Fibroblast of skin of left biceps (primary cell): ENCODE measurements at regions not wholly inside any gene's neighbourhood (a gene's known extent, or its start where the extent isn't known, plus 50 kb on each side); places are given as distances from the start of the nearest gene placed in this dataset.

Experiments
- DNase-seq, 2 experiments: peaks; one replicate each; pipeline ENCODE4 v3.0.0-alpha.2; 2013; ENCODE audit warnings: low read depth in 2 of 2

DNA sequence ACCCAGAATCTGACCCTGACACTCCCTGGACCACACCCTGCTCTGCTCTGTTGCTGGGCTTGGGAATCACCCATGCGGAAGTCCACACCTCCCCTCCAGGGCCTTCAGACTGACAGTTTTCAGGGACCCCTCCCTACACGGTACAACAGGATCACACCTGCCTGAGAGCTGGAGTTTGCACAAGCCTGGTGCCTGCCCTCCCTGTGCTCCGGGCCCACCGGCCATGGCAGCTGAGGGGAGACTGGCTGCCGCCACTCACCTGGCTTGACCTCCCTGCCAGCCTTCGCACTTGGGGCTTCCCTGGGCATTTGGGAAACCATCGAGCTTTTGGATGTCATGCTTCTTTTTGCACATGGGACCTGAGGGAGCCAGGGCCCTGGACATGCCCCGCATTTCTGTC lies 95.9 kb upstream of the ANKRD34C start:
- DNase-seq: no peak

DNA sequence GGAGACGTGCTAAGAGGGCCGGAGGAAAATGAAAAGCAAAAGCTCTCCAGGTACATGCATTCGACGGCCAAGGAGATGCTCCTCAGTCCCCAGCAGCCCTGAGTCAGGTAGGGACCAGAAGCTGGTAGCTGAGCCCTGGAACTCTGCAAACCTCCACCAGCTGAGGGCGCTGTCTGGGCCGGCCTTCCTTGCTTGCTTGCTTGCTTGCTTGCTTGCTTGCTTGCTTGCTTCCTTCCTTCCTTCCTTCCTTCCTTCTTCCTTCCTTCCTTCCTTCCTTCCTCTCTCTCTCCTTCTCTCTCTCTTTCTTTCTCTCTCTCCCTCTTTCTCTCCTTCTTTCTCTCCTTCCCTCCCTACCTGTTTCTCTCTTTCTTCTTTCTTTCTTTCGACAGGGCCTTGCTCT lies 94.6 kb upstream of the RASGRF1 start:
- no peak for DNase-seq

DNA sequence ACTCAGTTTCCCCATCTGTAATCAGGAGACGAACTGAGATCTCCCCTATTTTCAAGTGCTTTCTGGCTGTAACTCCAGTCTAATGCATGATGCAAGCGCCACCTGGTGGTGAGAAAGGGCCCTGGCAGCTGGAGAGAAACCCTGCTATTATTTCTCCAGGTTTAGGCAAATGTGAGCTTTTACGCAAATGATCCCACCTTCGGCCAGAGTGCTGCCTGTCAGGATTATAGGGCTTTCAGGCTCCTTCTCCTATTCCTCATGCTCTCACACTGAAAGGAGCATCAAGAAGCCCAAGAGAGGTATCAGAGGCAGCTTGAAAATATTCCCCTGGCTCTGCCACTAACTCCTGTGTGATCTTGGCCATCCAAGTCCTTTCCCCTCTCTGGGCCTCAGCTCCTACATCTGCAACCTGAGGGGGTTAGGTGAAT lies 93.9 kb upstream of the RASGRF1 start:
- peak; percentile 18 to 20 for DNase-seq

DNA sequence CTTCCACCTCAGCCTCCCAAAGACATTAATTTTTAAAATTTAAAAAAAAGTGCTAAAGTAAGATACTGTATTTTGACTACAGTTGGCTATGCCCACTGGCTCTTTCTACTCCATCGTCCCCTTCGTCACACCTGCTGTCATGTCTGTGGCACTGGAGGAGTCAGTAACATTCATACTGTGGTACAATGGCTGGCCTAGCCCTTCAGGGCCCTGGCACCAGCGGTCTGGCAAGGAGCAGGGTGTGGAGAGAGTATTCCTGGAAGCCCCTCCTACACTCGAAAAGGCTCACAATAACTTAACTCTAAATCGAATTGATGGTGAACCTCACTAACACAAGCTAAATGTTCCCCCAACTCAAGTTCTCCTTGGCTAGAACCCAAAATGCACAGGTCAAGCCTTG lies 89.7 kb upstream of the RASGRF1 start:
- DNase-seq: no peak

DNA sequence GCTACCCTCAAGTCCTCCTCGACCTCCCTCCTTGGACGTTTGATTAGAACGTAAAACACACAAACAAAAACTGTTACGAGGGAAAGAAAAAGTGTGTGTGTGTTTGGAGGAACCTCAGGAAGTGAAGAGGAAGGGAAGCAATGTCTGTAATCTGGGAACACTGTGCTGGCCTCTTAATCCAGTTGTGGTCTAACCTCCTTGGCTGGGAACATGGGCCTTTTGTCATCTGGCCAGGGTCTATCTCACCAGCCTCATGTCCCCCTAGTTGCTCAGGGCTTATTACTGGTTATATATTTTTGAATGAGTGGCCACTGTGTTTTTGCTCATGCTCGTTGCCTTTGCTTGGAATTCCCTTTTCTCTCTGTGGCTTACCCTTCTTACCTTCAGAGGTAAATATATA lies 89.0 kb upstream of the RASGRF1 start:
- no peak for DNase-seq

DNA sequence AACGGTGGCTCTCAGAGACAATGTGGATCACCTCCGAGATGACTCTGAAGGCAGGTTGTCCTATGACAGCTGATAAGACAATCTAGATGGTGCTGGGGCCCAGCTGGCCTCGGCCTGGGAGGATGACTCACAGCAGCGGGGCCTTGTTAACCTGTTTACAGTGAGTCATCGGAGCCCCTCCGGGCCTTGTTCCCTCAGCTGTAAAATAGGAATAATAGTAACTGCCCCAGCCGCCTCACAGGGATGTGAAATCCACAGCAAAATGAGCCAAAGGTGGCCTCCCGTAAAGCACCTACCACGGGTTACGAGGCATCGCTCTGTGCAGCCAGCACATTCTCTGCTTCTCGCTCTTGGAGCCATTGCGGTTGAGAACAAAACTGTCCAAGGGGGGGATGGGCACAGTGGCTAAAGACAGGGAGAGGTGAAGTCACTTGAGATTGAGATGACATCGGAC lies 88.6 kb upstream of the RASGRF1 start:
- no peak for DNase-seq

DNA sequence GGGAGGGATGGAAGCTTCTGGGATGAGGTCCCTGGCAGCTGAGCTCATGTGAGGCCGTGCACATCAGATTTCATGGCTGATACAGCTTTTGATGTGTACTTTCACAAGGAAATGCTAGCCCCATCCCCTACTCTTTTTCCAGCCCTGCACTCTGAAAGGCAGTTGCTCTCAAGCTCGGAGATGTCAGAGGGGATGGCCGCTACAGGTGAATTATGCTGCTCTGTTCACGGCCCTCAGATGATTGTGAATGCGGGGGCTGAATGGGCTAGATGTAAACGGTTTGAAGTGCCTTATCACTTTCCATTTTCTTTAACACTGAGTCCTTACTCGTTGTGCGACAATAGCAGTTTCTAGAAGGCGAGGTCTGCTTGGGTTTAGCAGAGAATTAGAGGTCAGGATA lies 88.0 kb upstream of the RASGRF1 start:
- DNase-seq: no peak

DNA sequence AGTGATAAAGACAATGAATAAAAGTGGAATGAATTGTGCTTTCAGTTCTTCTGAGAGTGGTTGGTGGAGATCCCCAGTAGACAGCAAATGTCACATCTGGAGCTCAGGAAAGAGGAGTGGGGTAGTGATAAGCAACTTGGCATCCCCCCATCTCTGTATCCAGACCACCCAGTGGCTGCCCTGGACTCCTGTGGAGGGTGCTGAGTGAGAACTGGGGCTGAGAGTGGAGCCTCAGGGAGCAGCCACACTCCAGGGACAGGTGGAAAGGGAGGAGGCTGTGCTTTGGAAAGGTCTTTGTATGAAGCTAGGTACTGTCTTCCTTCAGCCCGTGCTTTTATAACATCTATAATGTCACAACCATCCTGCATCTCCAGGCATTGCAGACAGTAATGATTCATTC lies 85.6 kb upstream of the RASGRF1 start:
- DNase-seq: no peak

DNA sequence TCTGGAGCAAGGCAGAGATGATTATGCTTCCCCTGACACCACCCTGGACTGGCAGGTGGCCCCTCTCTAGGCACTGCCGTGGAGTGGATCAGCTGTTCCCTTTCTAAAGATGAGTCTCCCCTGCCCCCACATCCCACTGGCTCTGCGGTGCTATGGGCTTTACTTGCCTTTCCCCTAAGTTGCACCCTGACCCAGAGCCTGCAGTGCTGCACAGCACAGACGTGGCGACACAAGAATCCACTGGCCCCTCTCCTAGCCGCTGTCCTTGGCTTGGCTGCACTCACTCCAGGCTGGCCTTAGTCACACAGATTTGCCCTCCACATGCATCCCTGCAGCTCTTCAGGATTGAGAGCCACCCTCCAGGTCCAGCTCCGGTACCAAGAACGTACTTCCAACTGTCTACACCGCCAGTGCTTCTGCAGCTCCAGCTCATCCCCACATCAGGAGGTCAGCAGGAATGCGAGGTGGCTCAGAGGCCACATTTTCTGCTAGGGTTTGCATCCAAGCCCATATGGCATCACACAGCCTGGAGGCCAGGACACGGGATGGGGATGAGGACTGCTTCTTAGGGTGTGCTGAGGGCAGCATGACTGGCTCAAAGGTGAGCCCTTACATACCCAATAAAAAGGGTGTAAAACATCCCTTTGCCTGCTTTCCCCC lies 82.4 kb upstream of the RASGRF1 start:
- no peak for DNase-seq

DNA sequence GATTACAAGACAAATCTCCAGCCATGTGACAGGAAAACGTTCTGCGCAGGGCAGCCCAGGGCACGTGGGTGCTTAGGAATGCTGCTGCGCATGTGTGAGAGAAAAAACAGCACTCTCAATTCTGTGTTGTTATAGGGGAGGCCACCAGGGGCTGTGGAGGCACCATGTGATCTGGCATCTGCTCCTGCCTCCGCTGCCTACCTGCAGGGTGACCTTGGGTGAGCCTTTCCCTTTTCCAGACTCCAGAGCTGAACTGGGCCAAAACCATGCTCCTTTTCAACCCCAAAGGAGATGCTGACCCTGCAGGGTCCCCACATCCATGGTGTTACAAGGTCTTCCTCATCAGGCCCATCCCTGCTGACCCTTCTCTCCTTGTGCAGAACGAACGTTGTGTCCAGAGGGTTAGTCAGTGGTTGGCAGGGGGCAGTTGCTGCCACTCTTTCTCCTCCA lies 81.5 kb upstream of the RASGRF1 start:
- DNase-seq: no peak

DNA sequence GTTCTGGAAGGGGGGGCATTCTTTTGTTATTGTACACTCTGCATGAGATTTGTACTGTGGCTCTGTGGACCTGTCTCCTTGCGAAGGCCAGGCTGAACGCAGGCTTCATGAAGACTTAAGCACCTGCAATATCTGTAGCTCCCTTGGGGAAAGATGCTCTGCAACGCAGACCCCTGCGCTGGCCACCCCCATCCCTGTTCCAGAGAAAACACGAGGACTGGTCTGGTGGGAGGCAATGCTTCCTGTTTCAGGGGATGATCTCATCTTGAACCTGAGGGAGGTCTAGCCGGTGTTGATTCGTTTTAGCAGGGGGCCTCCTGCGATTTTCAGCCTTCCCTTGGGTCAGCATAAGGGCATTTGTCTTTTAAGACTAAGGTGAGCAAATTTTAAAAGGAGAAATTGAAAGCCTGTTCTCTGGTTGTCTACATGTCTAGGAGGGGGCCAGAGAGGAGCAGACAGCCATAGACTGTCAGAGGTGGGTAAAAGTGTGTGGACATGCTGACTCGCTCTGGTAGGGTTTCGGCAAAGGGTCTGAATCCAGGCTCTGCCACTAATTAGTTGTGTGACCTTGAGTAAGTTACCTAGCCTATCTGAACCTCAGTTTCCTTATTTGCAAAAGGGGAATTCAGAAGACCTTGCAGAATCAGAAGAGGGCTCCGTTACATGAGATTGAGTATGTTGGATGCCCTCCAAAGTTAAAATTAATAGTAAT lies 80.9 kb upstream of the RASGRF1 start:
- DNase-seq: no peak

DNA sequence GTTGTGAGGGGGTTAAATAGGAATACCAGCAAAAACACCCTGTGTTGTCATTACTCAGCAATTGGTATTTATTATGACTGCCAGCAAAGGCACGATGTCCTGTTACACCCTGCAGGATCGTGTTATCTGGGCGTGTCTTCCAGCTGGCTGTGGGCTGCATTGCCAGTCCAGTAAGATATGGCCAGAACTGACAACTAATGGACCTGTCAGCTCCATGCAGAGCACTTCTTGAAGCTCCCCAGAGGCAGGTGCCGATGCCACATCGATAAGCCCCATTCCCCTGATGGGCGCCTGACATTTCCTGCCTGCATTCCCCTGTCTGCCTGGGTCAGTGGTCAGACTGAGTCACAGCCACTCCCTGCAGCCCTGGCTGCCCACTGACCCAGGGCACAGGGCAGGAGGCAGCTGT lies 79.7 kb upstream of the RASGRF1 start:
- no peak for DNase-seq

DNA sequence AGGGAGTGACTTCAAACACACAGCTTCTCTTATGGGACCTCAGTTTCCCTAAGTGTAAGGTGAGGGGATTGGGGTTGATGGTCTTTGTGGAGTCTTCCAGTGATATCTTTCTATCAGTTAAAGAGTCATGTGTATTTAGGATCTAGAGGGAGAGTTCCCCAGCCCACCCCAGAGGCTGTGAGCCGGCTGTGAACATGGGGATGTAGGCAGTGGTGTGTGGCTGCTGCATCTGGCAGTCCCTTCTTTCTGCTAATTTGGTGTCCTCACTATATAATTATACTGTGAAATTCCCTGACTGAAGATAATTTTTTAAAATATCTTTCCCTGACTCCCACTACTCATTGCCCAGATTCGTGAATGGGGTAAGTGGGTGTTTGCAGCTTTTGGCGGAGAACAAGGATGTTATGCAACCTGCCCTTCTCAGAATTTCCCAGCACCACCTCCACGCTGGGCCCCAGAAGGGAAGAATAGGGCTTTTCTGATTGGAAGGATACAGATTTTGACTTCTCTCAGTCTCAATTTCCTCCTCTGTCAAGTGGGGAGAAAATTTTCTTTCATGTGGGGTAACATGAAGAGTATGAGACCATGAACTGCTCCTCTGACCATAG lies 79.0 kb upstream of the RASGRF1 start:
- DNase-seq: no peak

DNA sequence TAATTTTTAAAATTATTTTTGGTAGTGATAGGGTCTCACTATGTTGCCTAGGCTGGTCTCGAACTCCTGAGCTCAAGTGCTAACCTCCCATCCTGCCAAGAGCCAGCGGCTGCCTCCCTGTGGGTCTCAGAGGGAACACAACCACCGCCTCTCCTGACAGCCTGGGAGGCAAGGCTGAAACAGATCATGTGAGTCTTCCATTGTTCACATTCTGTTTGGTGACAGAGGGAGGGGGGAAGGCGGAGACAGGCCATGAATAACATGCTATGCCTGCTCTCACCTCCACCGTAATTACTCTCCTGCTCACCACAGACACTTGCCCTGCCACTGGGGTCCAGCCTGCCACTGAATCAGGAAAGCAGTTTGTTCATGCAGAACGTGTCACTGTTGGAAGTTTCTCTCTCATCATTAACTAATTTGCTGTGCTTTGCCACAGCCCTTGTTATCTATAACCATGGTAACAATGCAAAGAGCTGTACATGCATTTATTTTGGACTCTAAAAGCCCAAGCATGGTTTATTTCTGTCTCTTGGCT lies 78.4 kb upstream of the RASGRF1 start:
- no peak for DNase-seq

DNA sequence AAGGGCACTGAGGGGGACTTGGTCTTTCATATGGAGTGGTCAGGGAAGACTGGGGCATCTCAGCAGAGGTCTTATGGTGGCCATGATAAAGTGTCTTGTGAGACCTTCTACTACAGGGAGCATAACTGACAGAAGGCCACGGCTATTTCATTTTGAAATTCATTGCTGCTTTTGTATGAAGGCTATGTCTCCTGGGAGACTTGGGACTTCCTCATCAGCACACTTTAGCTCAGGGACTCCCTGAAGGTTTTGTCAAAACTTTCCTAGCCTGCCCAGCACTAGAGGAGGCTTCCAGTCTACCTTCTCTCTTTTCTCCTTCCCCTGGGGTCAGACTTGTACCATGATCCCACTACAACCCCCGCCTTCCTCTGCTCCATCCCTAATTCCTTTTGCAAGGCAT lies 77.2 kb upstream of the RASGRF1 start:
- no peak for DNase-seq

DNA sequence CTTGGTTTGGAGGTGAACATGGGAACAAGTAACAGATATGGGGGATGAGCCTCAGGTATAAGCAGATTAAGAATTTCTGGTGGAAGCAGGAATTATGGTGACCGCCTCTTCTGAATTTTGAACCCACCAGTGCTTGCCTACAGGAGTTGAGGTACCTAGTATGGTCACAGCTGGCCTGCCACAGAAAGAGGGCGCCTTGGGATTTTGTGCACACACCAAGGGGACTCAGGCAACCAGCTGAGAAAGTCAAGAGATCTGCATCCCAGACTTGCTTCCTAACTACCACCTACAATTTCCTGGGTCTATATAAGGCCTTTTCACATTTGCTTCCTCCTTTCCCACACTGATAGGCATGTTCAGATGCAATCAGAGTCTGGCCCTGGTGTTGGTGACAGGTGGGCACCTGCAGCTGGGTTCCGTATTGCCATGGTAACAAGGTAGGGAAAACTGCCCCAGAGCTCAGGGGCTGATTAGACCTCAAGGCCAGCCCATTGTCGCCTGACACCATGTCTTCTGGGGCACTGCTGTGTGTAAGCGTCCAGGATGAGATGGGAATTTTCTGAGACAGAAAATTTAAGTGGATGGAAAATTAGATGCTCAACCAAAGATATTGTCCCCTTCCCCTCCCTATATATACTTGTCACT lies 75.9 kb upstream of the RASGRF1 start:
- DNase-seq: no peak

DNA sequence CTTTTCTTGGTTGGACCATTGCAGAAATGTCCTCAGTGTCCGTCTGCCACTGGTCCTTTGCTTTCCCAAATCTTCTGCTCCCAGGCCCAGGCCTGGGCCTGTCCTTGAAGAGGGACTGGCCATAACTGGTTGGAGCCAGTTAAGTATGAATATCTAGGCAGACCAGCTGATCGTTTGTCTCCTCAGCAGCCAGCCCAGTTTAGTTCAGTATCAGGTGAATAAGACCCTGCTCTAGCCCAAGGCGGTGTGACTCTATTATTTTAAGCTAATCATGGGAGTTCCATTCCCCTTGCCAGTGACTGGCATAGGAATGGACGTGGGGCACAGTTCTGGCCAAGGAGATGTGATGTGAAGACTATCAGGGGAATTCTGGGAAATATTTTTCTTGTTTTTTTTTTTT lies 73.9 kb upstream of the RASGRF1 start:
- DNase-seq: no peak

DNA sequence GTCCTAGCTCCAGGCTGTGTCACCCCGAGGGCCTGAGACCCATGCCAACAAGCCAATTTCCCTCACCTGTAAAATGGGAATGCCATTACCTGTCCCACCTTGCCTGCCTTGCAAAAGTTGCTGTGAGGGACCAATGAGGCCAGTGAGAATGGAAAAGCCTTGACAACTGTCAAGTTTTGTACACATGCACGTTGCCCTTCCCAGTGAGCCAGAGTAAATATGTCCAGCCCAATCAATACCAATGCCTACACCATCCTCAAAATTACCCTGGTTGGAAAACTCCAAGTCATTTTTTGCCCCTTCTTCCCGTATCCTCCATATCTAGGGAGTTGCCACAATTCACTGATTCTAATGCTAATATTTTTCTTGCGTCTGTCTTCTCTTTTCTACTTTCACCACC lies 73.5 kb upstream of the RASGRF1 start:
- no peak for DNase-seq

DNA sequence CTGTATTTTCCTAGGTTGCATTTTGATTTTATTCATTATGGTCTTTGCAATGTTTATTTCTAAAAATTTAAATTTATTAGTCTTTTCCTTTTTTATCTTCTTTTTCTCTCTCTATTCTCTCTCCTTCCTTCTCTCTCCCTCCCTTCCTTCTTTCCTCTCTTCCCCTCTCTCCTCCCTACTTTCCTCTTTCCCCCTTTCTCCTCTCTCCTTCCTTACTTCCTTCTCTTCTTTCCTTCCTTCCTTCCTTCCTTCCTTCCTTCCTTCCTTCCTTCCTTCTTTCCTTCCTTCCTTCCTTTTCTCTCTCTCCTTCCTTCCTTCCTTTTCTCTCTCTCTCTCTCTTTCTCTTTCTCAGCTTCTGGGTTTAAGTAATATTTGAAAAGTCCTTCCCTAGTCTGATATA lies 72.8 kb upstream of the RASGRF1 start:
- DNase-seq: no peak

DNA sequence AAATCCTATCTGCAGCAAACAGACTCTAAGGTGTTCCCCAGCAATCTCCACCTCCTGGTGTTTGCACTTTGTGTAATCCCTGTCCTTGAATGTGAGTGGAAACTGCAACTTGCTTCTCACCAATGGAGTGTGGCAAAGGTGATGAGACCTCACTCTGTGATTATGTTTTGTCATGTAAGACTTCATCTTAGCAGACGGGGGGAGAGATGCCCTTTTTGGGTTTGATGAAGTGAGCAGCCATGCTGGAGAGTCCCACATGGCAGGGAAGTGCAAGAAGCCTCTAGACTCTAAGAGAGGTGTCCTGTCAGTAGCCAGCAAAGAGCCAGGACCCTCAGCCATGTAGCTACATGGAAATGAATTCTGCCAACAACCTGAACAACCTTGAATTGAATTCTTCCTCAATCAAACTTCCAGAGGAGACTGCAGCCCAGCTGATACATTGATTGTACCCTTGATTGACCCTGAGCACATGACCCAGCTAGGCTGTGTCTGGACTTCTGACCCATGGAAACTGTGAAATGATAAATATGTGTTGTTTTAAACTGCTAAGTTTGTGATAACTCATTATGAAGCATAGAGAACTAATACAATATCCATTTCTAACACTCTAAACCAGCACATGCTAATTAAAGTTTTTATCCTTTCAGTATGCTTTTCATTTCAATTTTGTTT lies 71.4 kb upstream of the RASGRF1 start:
- no peak for DNase-seq

DNA sequence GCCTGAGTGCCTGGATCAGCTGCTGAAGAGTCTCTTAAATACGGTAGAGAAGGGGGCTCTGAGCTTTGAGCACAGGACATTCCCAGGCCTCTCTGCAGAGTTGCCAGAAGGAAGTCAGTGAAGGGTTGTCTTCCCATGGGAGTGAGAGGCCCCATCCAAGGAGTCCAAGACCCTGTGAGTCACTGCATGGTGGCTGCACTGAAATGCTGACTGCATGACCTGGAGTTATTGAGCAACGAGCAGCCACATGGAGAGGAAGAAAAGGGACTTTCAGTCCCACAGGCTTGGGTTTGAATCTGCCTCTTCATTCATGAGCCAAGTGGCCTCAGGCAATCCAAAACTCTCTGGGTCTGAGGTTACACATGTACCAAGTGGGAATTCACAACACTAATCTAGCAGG lies 69.6 kb upstream of the RASGRF1 start:
- peak in 1 of 2 experiments; percentile 4 for DNase-seq
